Adrenal gland (tissue), 5 donors: ENCODE measurements at regions not wholly inside any gene's neighbourhood (a gene's known extent, or its start where the extent isn't known, plus 50 kb on each side); places are given as distances from the start of the nearest gene placed in this dataset.

ENCODE experiments used
- CTCF ChIP-seq, 6 experiments: fragments of 450-650 bp in 4 of 6; fragments of 200-600 bp in 2 of 6; sonication (generic) in 1 of 6; IDR thresholded peaks; 1 replicate in 5 of 6; 2 replicates in 1 of 6; pipeline versions ENCODE4 v1.5.1 to v1.8.0; 2016 to 2021; ENCODE audit warnings: antibody characterized with exemption in 6 of 6, mild to moderate bottlenecking in 2 of 6, moderate library complexity in 1 of 6
- POLR2A ChIP-seq, 2 donors: fragments of 450-650 bp; IDR thresholded peaks; one replicate each; pipeline ENCODE4 v1.6.1; 2017; ENCODE audit warnings: antibody characterized with exemption in 2 of 2, mild to moderate bottlenecking in 2 of 2, moderate library complexity in 1 of 2
- donor health status: DM: no; HTN: no; CAD: no.

DNA sequence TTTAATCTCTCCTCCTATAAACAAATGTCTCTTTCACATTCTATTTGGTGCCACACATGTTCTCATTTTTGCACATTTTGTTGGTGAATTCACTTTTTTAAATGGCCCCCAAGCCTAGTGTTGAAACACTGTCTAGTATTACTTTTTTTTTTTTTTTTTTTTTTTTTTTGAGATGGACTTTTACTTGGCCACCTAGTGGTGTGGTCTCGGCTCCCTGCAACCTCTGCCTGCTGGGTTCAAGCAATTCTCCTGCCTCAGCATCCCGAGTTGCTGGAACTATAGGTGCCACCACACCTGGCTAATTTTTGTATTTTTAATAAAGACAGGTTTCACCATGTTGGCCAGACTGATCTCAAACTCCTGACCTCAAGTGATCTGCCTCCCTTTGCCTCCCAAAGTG lies 273.8 kb upstream of the SLC14A2 start:
- TF ChIP-seq CTCF (IDR thresholded peaks at IDR 0.05) (no peak), POLR2A (IDR thresholded peaks at IDR 0.05) (no peak)
